ENCODE measurements at regions not wholly inside any gene's neighbourhood (a gene's known extent, or its start where the extent isn't known, plus 50 kb on each side); places are given as distances from the start of the nearest gene placed in this dataset.

GRCh38 chr10:27607591-27607990, 103.5 kb downstream of the RAB18 start:
- Histone ChIP-seq H3K27me3 (ENCODE audit: control insufficient read depth in 1 of 2, insufficient read depth in 2 of 2, low read length in 2 of 2) (no peaks in the 10 kb centered on the region), H3K4me2 (ENCODE audit: low read depth, low read length) (no peak overlapping the region), H3K4me1 (ENCODE audit: insufficient read depth, low read length) (no peaks in the 10 kb centered on the region), H3K9me3 (ENCODE audit: low read length) (no peaks in the 10 kb centered on the region), H3K9ac (ENCODE audit: insufficient read depth, low read depth, low read length) (no peak overlapping the region), H3K27ac (ENCODE audit: extremely low read length, insufficient read depth, low read length) (no peak overlapping the region), H3K79me2 (ENCODE audit: insufficient read depth, low read length) (no peaks in the 10 kb centered on the region), H3K36me3 (replicated peaks in 1 of 2; ENCODE audit: control insufficient read depth in 1 of 2, insufficient read depth in 2 of 2, low read length in 2 of 2) (no peaks in the 10 kb centered on the region), H3K4me3 (replicated peaks in 1 of 3; ENCODE audit: insufficient read depth in 1 of 3, low read depth in 2 of 3, low read length in 3 of 3) (no peak overlapping the region), H2AFZ (ENCODE audit: low read length) (no peak overlapping the region), H4K20me1 (ENCODE audit: insufficient read depth, low read length) (no peaks in the 10 kb centered on the region)
- POLR2A ChIA-PET: no interaction called here
- in situ Hi-C loops (cut with HindIII; ENCODE audit: extremely low pct_ligation_motif_present, low pct_unique_long_range_greater_than_20kb): no loop called here
- intact Hi-C loops (cut with micrococcal nuclease; ENCODE audit: unreplicated experiment): no loop called here
- DNase-seq (ENCODE audit: low spot score): no peak
- FAIRE-seq: no peak
- no peak for ATAC-seq
- BruUV-seq (replicated peaks): no TSS peak
- CTCF ChIA-PET (ENCODE audit: low intra/inter-chr PET ratio, low total read pairs): no interaction called here
- 18% methylated on average over 5 of the region's 6 CpGs for WGBS (ENCODE audit: low lambda C conversion rate)
- TF ChIP-seq NFYB (CRISPR knock-in tag; IDR thresholded peaks at IDR 0.05) (no peak), ZBTB39 (CRISPR knock-in tag; IDR thresholded peaks at IDR 0.05) (no peak), TP53 (CRISPR knock-in tag; conservative IDR thresholded peaks at IDR 0.05) (no peak), KIAA2018 (CRISPR knock-in tag; IDR thresholded peaks at IDR 0.05; ENCODE audit: borderline replicate concordance) (no peak)
- TF ChIP-seq, protein P1, sequence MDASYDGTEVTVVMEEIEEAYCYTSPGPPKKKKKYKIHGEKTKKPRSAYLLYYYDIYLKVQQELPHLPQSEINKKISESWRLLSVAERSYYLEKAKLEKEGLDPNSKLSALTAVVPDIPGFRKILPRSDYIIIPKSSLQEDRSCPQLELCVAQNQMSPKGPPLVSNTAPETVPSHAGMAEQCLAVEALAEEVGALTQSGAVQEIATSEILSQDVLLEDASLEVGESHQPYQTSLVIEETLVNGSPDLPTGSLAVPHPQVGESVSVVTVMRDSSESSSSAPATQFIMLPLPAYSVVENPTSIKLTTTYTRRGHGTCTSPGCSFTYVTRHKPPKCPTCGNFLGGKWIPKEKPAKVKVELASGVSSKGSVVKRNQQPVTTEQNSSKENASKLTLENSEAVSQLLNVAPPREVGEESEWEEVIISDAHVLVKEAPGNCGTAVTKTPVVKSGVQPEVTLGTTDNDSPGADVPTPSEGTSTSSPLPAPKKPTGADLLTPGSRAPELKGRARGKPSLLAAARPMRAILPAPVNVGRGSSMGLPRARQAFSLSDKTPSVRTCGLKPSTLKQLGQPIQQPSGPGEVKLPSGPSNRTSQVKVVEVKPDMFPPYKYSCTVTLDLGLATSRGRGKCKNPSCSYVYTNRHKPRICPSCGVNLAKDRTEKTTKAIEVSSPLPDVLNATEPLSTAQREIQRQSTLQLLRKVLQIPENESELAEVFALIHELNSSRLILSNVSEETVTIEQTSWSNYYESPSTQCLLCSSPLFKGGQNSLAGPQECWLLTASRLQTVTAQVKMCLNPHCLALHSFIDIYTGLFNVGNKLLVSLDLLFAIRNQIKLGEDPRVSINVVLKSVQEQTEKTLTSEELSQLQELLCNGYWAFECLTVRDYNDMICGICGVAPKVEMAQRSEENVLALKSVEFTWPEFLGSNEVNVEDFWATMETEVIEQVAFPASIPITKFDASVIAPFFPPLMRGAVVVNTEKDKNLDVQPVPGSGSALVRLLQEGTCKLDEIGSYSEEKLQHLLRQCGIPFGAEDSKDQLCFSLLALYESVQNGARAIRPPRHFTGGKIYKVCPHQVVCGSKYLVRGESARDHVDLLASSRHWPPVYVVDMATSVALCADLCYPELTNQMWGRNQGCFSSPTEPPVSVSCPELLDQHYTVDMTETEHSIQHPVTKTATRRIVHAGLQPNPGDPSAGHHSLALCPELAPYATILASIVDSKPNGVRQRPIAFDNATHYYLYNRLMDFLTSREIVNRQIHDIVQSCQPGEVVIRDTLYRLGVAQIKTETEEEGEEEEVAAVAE (CRISPR knock-in tag; IDR thresholded peaks at IDR 0.05; ENCODE audit: borderline replicate concordance): no peak

Measured in HepG2 (cell line).